Gastroesophageal sphincter (tissue), 3 donors: ENCODE measurements at regions not wholly inside any gene's neighbourhood (a gene's known extent, or its start where the extent isn't known, plus 50 kb on each side); places are given as distances from the start of the nearest gene placed in this dataset.

Experiments
- POLR2A ChIP-seq, 2 donors: fragments of 450-650 bp; IDR thresholded peaks; one replicate each; pipeline ENCODE4 v1.6.1; 2017; ENCODE audit warnings: antibody characterized with exemption in 2 of 2, mild to moderate bottlenecking in 2 of 2, moderate library complexity in 1 of 2
- POLR2AphosphoS5 ChIP-seq: sonication (generic); formaldehyde crosslinking; IDR thresholded peaks from one replicate; pipeline ENCODE4 v1.6.1; 2017; ENCODE audit warnings: antibody characterized with exemption
- TF ChIP-seq, protein P1 (sequence below), 4 experiments: fragments of 200-600 bp in 2 of 4; fragments of 450-650 bp in 2 of 4; sonication (generic) in 1 of 4; IDR thresholded peaks; one replicate each; pipeline ENCODE4 v1.5.1; 2017 to 2019; ENCODE audit warnings: antibody characterized with exemption in 4 of 4, mild to moderate bottlenecking in 2 of 4, moderate library complexity in 2 of 4

DNA sequence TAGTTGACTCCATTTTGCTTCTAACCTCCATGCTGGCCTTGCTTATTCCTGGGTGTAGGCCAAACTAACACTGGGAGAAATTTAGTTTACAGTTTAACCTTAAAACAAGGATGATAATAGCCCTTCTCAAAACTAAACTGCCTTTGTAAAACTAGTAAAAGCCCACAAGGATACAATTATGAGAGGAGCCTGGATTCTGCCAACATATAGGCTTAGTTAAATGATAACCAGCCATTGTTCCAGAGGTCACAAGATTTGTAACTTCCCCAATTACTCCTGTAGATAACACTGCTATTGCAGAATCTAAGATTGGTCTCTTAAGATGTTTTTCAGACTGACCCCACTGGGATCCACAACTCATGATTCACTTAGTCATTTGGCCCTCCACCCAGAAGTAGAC is 2300.3 kb upstream of the C9orf72 start:
- TF ChIP-seq, protein P1, sequence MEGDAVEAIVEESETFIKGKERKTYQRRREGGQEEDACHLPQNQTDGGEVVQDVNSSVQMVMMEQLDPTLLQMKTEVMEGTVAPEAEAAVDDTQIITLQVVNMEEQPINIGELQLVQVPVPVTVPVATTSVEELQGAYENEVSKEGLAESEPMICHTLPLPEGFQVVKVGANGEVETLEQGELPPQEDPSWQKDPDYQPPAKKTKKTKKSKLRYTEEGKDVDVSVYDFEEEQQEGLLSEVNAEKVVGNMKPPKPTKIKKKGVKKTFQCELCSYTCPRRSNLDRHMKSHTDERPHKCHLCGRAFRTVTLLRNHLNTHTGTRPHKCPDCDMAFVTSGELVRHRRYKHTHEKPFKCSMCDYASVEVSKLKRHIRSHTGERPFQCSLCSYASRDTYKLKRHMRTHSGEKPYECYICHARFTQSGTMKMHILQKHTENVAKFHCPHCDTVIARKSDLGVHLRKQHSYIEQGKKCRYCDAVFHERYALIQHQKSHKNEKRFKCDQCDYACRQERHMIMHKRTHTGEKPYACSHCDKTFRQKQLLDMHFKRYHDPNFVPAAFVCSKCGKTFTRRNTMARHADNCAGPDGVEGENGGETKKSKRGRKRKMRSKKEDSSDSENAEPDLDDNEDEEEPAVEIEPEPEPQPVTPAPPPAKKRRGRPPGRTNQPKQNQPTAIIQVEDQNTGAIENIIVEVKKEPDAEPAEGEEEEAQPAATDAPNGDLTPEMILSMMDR (IDR thresholded peaks at IDR 0.05), result no peak
- TF ChIP-seq POLR2A (IDR thresholded peaks at IDR 0.05) (no peak), POLR2AphosphoS5 (no peak)
